DMS153 treated with DMSO at 0.1 percent for 48 hours (cell line): ENCODE measurements at regions not wholly inside any gene's neighbourhood (a gene's known extent, or its start where the extent isn't known, plus 50 kb on each side); places are given as distances from the start of the nearest gene placed in this dataset.
"Not testable (repeated sequence)": the region's sequence is repeated elsewhere in the genome, so short reads cannot be mapped to it uniquely, and the experiment has no call there.

Experiments used
- DNase-seq: peaks from one replicate; lab custom pipeline; 2025; ENCODE audit not compliant: unreplicated experiment; lab: John Stamatoyannopoulos, UW

DNA sequence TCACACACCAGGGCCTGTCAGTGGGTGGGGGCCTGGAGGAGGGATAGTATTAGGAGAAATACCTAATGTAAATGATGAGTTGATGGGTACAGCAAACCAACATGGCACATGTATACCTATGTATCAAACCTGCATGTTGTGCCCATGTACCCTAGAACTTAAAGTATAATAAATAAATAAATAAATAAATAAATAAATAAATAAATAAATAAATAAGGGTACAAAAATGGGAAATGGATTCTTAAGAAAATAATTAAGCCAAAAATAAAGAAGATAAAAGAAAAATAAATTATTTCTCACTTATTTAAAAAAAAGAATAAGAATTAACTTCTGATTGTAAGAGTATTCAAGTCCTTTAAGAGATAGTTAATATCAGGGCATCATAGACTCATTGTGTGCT, 117.3 kb upstream of the API5 start:
- DNase-seq = not testable (repeated sequence)

DNA sequence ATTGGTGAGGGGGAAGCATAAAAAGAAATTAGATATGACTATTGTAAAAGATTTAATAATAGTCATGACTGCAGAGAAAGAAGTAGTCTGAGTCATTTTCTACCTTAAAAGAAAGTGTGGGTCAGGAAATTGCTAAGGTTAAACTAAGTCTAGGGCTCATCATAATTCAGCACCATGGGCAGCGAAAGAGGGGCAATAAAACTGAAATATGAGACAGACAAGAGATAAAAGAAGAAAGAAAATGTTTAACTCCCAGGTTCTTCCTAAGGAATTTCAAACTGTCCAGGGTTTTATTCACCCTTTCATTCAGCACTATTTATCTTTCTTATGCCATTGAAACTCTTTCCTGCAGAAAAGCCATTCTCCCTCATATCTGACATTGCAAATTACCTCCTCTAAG, 114.4 kb upstream of the API5 start:
- DNase-seq = no peak

DNA sequence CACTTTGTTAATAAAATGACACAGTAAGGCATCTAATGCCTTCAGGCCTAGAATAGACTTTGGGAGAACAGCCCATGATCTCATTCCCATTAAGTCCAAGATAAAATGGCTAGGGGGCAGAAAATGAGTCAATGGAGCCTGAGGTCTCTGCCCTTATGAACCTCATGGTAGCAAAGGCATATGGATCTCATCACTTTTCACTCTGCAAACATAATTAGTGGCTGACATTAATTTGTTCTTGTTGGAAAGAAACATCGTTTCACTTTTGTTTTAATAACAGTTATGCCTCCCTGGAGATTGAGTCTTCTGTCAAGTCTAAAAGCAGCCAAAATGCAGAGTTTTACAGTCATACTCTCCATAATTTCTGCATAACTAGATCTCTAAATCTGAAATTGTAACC, 111.8 kb upstream of the API5 start:
- no peak for DNase-seq

DNA sequence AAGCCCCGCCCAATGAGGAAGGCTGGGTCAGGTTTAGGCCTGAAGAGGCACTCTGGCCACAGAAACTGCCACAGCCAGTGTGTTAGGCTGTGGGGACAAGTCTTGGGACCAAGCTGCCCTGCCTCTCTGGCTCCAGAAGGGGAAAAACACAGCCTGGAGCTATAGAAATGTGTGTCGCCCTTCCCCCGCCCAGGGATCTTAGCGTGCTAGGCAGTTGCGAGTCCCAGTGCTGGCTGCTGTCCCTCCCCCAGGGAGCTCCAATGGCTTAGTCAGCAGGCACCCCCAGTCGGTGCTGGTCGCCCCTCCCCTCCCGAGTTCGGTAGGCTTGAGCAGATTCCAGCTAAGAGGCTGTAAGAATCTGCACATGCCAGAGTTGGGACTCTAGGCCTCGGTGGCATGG, 99.5 kb upstream of the API5 start:
- no peak for DNase-seq

DNA sequence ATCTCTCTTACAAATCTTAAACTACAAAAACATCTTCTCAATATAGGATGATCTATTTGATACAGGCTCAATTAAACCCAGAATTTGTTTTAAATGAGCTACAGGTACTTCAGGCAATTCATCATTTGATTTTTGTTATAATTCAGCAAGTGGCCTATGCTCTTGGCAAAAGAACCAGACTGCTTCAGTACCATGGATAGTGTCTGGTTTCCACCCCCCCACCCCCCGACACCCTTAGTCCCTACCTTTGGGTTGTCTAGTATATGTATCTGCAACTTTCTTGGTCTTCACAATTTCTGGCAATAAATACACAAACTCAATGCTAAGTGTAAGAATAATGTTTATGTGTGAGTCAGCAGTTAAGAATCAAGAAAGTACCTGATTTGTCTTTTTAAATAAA, 97.3 kb upstream of the API5 start:
- no peak for DNase-seq

DNA sequence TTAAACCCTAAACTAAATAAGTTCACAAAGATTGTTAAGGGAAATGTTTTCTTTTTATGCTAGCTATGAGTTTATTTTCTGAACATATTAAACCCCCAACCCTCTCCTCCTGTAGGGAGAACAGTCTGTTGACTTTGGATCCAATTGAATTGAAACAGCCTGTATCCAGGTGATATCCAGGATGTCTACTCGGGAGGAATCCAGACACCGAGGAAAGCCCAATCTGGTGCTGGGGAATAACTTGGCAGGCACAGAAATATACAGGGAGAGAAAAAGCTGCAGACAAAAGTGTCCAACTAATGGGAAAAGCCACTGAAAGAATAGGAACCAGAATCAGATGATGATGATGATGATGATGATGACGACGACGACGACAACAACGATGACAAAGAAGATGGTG, 93.9 kb upstream of the API5 start:
- DNase-seq = no peak

DNA sequence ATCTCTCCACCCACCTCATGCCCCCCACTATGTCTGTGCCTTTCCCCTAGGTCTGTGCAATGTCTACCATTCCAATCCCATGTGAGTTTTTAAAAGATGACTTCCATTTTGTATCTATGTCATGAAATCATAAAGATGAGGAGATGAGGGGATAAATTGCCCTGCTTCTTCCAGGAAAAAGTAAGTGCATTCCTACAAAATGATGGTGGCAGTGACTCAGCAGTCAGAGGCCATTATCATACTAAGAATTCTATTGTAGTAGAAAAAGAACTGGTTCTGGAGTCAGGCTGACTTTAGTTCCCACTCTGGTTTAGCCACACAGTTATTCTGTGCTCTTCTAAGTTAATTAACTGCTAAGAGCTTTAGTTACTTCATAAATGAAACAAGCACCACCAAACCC, 89.6 kb upstream of the API5 start:
- DNase-seq = no peak

DNA sequence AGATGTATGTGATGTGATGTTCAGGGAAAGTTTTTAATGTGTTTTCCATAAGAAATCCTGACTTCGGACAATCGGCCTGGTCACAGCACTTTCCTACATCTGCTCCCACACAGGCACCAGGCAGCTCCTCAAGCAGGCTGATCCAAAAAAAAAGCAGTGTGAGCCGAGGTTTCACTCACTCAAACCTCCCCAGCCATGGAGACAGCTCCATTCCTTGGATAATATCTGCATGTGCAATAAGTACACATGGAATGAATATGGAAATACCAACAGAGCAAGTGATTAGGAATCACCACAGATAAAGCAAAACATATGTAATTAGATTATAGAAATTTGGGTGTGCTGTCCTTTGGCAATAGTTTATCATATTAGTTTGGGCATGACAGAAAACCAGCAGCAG, 88.8 kb upstream of the API5 start:
- no peak for DNase-seq

DNA sequence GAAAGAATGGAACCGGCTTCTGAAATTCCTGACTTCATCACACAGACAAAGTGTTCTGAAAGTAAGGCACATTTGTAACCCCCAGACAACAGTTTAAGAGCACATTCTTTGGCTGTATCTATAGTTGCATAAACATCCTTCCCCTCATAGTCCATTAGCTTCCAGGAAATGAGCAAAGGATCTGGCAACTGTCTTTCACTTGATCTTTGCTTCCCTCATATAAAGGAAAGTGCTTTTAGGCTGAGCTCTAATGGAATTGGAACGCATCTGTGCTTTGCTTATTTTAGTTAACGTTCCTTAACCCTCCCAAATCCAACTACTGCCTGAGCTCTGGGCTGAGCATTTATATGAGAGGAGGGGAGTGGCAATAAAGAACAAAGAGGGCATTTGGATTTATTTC, 76.9 kb upstream of the API5 start:
- no peak for DNase-seq

DNA sequence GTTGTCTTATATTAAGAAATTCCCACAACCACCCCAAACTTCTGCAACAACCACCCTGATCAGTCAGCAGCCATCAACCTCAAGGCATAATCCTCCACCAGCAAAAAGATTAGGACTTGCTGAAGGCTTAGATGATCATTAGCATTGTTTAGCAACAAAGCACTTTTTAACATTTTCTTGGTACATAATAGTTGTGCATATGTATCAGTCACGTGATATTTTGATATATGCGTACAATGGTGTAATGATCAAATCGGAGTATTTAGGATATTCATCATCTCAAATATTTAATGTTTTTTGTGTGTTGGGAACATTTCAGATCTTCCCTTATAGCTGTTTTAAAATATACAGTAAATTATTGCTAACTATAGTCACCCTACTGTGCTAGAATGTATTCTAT, 73.5 kb upstream of the API5 start:
- no peak for DNase-seq

DNA sequence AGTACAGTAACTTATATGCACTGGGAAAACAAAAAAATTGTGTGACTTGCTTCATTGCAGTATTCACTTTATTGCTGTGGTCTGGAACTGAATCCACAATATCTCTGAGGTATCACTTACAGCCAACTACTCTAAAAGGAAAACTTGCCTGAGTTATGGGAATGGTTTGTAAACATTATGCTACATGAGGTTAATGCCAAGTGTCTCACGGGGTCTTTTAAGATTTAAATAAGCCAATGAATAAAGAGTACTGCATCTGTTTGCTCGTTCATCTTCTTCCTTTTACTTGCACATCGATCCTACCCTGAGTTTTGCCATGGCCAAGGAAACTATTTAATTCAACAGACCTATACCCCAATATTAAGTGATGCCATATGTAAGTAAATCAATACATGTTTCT, 72.0 kb upstream of the API5 start:
- no peak for DNase-seq

DNA sequence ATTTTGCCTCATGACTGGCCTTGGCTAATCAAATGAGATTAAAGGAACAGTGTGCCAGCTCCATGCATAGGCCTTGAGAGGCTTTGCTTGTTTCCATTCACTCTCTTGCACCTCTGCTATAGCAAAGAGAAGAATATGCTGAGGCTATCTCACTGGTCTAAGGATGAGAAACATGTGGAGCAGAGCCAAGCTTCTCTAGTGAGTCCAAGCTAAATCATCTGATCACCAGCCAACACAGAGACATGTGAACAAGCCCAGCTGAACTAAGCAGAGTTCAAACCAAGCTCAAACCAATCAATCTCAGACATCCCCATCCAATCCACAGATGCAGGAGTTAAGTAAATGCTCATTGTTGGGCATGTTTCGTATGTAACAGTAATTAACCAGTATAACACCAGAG, 69.4 kb upstream of the API5 start:
- no peak for DNase-seq

DNA sequence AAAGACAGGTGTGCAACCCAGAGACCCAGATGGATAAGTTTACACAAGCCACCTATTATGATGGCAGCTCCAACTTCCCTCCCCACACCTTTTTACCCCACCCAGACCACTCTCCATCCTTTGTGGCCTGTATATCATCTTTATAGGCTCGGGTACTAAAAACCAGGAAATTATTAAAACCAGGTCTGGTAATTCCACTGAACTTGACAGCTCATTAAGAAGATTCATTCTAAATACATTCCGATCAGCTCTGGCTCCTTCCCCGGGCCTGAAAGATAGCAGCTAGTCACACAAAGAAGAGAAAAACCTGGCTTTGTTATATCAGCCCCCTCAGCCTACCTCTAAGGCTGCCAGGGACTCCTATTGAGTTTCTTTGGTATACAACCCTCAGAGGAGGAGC, 67.9 kb upstream of the API5 start:
- DNase-seq = no peak

DNA sequence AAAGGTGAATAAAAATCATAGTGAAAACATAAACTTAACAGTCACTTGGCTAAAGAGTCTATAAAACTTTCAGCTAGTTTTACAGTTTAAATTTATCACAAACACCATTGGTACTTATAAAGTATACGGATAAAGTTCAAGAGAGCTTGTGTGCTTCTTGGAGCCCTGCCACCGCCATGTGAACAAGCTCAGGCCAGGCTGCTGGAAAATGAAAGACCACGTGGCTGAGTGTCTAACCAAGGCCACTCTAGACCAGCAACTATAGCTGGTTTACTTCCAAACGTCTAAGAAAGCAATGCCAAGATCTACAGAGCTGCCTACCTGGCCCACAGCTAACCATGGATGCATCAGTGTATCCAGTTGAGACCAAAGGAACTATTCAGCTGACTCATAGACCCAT, 66.3 kb upstream of the API5 start:
- DNase-seq = no peak

DNA sequence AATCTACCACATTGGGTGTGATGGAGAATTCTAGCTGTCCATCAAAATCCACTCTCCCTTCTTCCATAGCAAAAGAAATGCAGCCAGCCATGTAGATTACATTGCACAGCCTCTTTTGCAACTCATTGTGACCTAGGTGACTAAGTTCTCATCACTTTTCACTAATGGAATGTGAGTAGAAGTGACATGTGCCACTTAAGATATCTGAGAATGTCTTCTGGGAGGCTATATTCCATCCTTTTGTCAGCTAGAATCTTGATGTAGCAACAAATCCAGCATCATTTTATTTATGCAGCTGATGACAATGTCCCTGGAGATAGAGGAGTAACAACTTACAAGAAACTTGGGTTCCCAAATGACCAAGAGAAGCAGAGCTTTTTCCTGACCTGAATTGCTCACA, 61.5 kb upstream of the API5 start:
- no peak for DNase-seq

DNA sequence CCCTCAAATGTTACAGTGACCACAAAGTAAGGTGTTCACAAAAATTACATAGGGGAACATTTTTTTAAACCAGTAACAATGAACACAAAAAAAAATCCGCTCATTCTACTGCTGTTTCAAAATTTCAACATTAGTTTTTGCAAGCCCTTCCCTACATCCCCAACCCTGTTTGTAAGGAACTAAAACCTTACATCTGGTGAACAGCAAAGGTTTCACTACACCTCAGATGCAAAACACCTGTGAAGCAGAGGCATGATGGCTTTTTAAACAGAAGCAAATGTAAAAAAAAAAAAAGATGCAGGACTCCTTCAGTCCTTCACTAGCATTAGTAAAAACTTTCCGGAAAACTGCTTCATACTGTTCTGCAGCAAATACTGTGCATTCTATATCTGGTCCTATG, 50.0 kb upstream of the API5 start:
- DNase-seq = no peak
